ENCODE measurements at regions not wholly inside any gene's neighbourhood (a gene's known extent, or its start where the extent isn't known, plus 50 kb on each side); places are given as distances from the start of the nearest gene placed in this dataset.

DNA sequence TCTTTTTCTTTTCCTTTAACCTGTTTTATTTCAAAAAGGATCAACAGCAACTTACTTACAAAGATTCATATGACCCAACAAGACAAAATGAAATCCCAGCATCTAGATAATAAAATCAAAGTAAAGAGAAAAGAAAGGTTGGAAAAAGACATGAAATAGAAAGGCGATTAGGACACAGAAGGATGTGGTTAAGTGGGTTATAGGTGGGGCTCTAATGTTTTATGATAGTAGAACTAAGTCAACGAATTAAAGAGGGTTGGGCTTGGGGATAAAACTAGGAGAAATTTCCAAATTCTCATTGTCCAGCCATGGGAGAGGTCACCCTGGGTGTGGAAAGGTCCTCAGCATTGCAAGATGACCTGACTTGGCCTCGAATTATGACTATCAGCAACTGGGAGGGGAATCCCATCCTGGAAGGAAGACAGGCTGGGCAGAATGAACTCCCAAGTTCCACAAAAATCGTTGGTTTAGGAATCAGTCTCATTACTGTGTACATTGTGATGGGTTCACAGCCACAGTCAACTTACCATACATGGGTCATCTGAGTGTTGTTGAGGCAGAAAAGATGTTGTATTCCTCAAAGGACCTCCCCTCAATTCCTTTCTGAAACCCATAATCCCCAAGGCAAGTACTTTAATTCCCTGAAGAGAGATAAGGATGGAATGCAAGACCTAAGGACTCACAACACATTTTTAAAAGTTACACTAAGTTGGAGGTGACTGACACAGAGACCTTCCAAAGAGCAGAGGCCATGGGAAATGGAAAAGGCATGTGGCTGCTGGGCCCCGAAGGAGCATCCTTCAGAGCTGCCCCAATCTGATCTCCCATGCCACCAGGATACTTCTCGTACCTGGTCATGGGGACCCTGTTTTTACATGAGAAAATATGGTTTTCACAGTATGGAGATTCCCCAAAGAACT lies 167.6 kb downstream of the UXS1 start:
- Histone ChIP-seq H3K27me3 (ENCODE audit: control insufficient read depth in 1 of 2, insufficient read depth in 2 of 2, low read length in 2 of 2) (no peaks in the 10 kb centered on the region), H3K9me3 (ENCODE audit: control insufficient read depth in 2 of 2, low read length in 2 of 2) (no peaks in the 10 kb centered on the region), H3K36me3 (ENCODE audit: control insufficient read depth in 2 of 2, insufficient read depth in 2 of 2, low read length in 2 of 2) (no peaks in the 10 kb centered on the region), H3K9ac (ENCODE audit: low read length in 2 of 2) (no peak overlapping the region), H3K4me3 (ENCODE audit: low read length in 2 of 2) (no peak overlapping the region), H3K27ac (ENCODE audit: low read length) (no peak overlapping the region), H3K4me1 (ENCODE audit: control insufficient read depth, insufficient read depth, low read length) (peaks cover 43% of the 10 kb centered on the region)

DNA sequence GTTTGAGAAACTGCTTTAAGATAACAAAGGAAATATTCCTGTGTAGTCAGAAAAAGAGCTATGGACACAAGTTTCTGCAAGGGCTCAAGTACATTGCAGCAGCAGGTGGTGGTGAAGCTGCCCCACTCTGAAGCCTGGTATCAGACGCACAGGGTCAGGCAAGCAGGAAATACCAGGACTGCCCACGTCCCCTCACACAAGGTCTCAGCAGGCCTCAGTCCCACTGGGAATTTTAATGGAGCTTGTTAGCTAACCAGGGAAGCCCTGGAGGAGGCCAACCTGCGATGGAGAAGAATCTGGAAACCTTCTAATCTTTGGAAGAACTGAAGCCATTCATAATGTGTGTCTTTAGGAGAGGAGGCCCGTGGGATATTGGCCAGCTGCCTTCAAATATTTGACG lies 168.3 kb downstream of the UXS1 start:
- Histone ChIP-seq H3K4me3 (ENCODE audit: low read length in 2 of 2) (no peak overlapping the region), H3K27me3 (ENCODE audit: control insufficient read depth in 1 of 2, insufficient read depth in 2 of 2, low read length in 2 of 2) (no peaks in the 10 kb centered on the region), H3K36me3 (ENCODE audit: control insufficient read depth in 2 of 2, insufficient read depth in 2 of 2, low read length in 2 of 2) (no peaks in the 10 kb centered on the region), H3K9me3 (ENCODE audit: control insufficient read depth in 2 of 2, low read length in 2 of 2) (no peaks in the 10 kb centered on the region), H3K9ac (ENCODE audit: low read length in 2 of 2) (no peak overlapping the region), H3K27ac (ENCODE audit: low read length) (no peak overlapping the region), H3K4me1 (ENCODE audit: control insufficient read depth, insufficient read depth, low read length) (peaks cover 43% of the 10 kb centered on the region)

DNA sequence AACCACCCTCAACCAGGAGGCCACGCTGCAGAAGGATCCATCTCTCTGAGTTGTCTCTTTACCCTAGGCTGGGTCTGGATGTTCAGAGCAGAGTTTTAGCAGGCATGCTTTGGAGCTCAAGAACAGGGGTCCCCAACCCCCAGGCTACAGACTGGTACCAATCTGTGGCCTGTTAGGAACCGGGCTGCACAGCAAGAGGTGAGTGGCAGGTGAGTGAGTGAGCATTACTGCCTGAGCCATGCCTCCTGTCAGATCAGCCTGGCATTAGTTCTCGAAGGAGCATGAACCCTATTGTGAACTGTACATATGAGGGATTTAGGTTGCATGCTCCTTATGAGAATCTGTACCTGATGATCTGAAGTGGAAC lies 172.5 kb downstream of the UXS1 start:
- Histone ChIP-seq H3K9me3 (ENCODE audit: control insufficient read depth in 2 of 2, low read length in 2 of 2) (no peaks in the 10 kb centered on the region), H3K27me3 (ENCODE audit: control insufficient read depth in 1 of 2, insufficient read depth in 2 of 2, low read length in 2 of 2) (no peaks in the 10 kb centered on the region), H3K4me1 (ENCODE audit: control insufficient read depth, insufficient read depth, low read length) (peaks cover 39% of the 10 kb centered on the region), H3K27ac (ENCODE audit: low read length) (peak overlapping the region; percentile 82), H3K9ac (ENCODE audit: low read length in 2 of 2) (no peak overlapping the region), H3K36me3 (ENCODE audit: control insufficient read depth in 2 of 2, insufficient read depth in 2 of 2, low read length in 2 of 2) (no peaks in the 10 kb centered on the region), H3K4me3 (ENCODE audit: low read length in 2 of 2) (no peak overlapping the region)

DNA sequence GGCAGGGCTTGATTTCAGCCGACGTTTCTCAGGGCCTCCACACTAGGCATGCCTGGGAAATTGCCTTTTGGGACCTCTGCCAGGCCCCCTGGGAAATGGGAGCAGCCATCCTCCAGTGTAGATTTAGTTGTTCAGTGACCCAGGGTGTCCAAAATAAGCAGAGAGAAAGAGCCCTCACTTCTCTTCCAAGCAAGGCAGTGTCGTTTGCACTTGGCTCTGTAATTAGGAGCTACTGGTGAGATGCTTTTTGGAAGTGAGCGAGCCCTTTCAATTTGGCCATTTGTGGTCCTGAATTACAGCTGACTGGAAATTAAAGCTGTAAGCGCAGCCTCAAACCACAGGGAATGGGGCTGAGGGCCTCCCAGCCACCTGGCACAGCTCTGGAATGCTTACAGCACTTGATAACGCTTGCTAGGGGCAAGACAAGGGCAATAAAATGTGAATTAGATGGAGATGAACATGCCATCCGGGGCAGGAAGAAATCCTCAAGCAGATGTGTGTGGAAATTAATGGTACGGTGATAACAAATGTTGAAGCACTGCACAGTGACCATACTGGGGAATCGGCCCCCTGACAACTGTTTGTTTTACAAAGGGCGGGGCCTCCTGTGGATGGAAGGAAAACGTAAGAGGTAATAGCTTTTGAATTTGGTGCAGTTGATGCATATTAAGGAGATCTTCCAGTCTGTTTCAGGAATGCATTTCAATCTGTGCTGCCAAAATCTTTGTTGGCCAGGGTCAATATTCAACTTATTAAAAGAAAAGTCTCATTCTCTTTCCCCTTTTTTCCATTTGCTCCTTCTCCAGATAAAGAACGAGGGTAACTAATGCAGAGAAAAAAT lies 173.1 kb downstream of the UXS1 start:
- peak overlapping the region; percentile 45 to 47 for H3K4me3 ChIP-seq (ENCODE audit: low read length in 2 of 2)
- H3K27ac ChIP-seq (ENCODE audit: low read length) = peak overlapping the region; percentile 82
- H3K36me3 ChIP-seq (ENCODE audit: control insufficient read depth in 2 of 2, insufficient read depth in 2 of 2, low read length in 2 of 2) = no peaks in the 10 kb centered on the region
- peak overlapping the region in 1 of 2 donors; percentile 47 for H3K9ac ChIP-seq (ENCODE audit: low read length in 2 of 2)
- H3K27me3 ChIP-seq (ENCODE audit: control insufficient read depth in 1 of 2, insufficient read depth in 2 of 2, low read length in 2 of 2) = no peaks in the 10 kb centered on the region
- H3K4me1 ChIP-seq (ENCODE audit: control insufficient read depth, insufficient read depth, low read length) = peaks cover 34% of the 10 kb centered on the region
- no peaks in the 10 kb centered on the region for H3K9me3 ChIP-seq (ENCODE audit: control insufficient read depth in 2 of 2, low read length in 2 of 2)

DNA sequence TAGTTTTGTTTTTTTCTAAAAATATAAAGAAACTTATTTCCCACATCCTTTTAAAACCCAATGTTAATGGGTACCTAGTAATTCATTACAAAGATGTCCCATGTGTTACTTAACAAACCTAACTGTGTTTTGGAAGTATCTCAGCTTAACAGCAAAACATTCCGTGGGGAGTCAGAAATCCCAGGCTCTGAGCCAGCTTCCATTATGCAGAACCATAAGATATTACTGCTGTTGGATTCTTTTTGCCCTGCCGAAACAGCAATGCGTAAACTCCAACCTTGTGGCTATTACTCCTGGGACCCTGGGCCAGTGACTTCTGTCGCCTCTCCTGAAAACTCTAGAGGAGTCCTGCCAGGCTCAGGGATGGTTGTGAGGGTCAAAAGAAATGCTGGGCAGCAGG lies 174.1 kb downstream of the UXS1 start:
- H3K9me3 ChIP-seq (ENCODE audit: control insufficient read depth in 2 of 2, low read length in 2 of 2) = no peaks in the 10 kb centered on the region
- peaks cover 27% of the 10 kb centered on the region for H3K4me1 ChIP-seq (ENCODE audit: control insufficient read depth, insufficient read depth, low read length)
- H3K36me3 ChIP-seq (ENCODE audit: control insufficient read depth in 2 of 2, insufficient read depth in 2 of 2, low read length in 2 of 2) = no peaks in the 10 kb centered on the region
- H3K27me3 ChIP-seq (ENCODE audit: control insufficient read depth in 1 of 2, insufficient read depth in 2 of 2, low read length in 2 of 2) = no peaks in the 10 kb centered on the region
- H3K4me3 ChIP-seq (ENCODE audit: low read length in 2 of 2) = peak overlapping the region; percentile 45 to 55
- peak overlapping the region in 1 of 2 donors; percentile 29 for H3K9ac ChIP-seq (ENCODE audit: low read length in 2 of 2)
- peak overlapping the region; percentile 82 for H3K27ac ChIP-seq (ENCODE audit: low read length)

DNA sequence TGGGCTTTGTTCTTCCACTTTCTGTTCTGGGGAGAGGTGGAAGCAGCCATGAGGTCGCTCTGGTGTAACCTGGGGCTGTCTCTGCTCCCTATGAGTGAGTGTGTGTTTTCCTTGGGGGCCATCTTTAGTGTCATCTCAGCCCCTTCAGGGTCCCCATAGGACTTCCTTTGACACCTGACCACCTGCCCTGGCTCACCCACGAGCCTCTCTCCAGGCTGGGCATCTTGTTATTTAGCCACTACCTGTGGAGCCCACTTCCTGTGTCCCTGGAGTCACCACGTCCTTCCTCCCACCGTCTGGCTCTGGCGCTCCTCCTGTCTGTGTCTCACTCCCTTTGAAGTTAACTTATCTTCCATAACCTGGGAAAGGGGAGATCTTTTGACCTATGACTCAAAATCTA lies 176.0 kb downstream of the UXS1 start:
- Histone ChIP-seq H3K9ac (ENCODE audit: low read length in 2 of 2) (no peak overlapping the region), H3K4me3 (ENCODE audit: low read length in 2 of 2) (no peak overlapping the region), H3K27ac (ENCODE audit: low read length) (no peak overlapping the region), H3K9me3 (ENCODE audit: control insufficient read depth in 2 of 2, low read length in 2 of 2) (no peaks in the 10 kb centered on the region), H3K4me1 (ENCODE audit: control insufficient read depth, insufficient read depth, low read length) (peaks cover 27% of the 10 kb centered on the region), H3K27me3 (ENCODE audit: control insufficient read depth in 1 of 2, insufficient read depth in 2 of 2, low read length in 2 of 2) (no peaks in the 10 kb centered on the region), H3K36me3 (ENCODE audit: control insufficient read depth in 2 of 2, insufficient read depth in 2 of 2, low read length in 2 of 2) (no peaks in the 10 kb centered on the region)

DNA sequence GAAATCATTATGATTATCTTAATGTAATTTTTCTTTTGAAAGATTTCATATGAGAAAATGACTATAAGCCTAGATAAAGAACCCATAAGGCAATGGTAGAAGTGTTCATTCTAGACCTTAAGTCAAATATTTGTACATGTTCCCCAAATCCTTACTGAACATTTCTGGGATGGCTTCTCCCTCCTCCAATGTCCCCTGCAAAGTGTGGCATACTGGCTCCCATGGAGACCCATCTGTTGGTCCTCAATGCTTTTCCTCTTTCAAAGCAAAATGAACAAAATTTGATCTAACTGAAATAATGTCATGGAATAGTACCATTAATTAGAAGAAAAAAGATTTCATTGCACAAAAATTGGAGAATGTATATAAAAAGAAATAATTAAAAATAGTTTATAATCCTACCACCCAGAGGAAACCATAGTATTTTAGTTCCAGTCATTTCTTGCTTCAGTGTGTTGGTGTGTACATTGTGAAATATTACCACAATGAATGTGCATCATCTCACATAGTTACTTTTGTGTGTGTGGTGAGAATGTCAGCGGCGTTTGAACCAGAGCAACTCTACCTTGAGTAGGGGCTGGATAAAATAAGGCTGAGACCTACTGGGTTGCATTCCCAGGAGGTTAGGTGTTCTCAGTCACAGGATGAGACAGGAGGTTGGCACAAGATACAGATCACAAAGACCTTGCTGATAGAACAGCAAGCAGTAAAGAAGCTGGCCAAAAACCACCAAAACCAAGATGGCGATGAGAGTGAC lies 181.3 kb downstream of the UXS1 start:
- H3K4me1 ChIP-seq (ENCODE audit: control insufficient read depth, insufficient read depth, low read length) = no peaks in the 10 kb centered on the region
- no peaks in the 10 kb centered on the region for H3K27me3 ChIP-seq (ENCODE audit: control insufficient read depth in 1 of 2, insufficient read depth in 2 of 2, low read length in 2 of 2)
- H3K36me3 ChIP-seq (ENCODE audit: control insufficient read depth in 2 of 2, insufficient read depth in 2 of 2, low read length in 2 of 2) = no peaks in the 10 kb centered on the region
- no peaks in the 10 kb centered on the region for H3K9me3 ChIP-seq (ENCODE audit: control insufficient read depth in 2 of 2, low read length in 2 of 2)
- H3K9ac ChIP-seq (ENCODE audit: low read length in 2 of 2) = no peak overlapping the region
- H3K27ac ChIP-seq (ENCODE audit: low read length) = no peak overlapping the region
- no peak overlapping the region for H3K4me3 ChIP-seq (ENCODE audit: low read length in 2 of 2)

DNA sequence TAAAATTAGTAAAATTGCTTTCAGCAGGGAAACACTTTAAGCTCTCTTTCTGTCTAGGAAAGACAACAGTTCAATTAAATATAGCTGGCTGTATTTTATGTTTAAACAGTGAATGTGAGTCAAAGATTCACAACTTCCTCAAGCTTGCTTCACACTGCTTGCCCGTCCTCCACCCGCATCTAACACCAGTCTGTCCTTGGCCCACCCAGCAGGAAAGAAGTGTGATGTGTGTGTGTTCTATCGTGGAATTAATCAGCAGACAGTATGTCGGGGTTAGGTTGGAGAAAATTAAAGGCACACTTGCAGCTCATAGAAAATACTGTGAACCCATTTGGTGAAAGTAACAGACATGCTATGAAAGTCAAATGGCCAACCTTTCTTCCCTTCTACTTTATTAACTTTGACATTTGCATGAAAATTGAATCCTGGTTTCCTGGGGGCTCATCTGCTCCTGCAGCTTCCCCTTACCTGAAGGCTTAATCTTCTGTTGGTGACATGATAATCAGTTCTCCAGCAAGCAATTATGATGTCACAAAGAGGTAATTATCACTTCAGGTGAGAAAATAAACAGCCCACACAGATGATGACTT lies 182.0 kb downstream of the UXS1 start:
- H3K9me3 ChIP-seq (ENCODE audit: control insufficient read depth in 2 of 2, low read length in 2 of 2) = no peaks in the 10 kb centered on the region
- H3K36me3 ChIP-seq (ENCODE audit: control insufficient read depth in 2 of 2, insufficient read depth in 2 of 2, low read length in 2 of 2) = no peaks in the 10 kb centered on the region
- H3K27ac ChIP-seq (ENCODE audit: low read length) = no peak overlapping the region
- H3K27me3 ChIP-seq (ENCODE audit: control insufficient read depth in 1 of 2, insufficient read depth in 2 of 2, low read length in 2 of 2) = no peaks in the 10 kb centered on the region
- no peaks in the 10 kb centered on the region for H3K4me1 ChIP-seq (ENCODE audit: control insufficient read depth, insufficient read depth, low read length)
- no peak overlapping the region for H3K4me3 ChIP-seq (ENCODE audit: low read length in 2 of 2)
- H3K9ac ChIP-seq (ENCODE audit: low read length in 2 of 2) = no peak overlapping the region

DNA sequence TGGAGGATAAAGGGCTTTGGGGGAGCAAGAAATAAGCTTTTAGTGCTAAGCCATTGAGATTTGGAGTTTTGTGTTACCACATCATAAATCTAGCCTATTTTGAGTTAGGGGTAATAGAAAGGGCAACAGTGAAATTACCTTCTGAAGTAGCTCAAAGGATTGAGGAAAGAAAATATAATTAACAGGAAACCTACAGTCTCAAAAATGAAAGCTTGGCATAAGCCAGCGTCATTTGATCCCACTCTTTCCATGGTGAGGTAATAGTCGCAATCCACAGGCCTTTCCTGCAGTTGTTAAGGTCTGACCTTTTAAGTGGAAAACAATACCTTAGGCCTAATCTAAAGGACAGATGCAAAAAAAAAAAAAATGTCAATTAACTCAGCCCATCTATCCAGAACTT lies 182.7 kb downstream of the UXS1 start:
- H3K27me3 ChIP-seq (ENCODE audit: control insufficient read depth in 1 of 2, insufficient read depth in 2 of 2, low read length in 2 of 2) = no peaks in the 10 kb centered on the region
- H3K4me3 ChIP-seq (ENCODE audit: low read length in 2 of 2) = no peak overlapping the region
- H3K4me1 ChIP-seq (ENCODE audit: control insufficient read depth, insufficient read depth, low read length) = no peaks in the 10 kb centered on the region
- no peaks in the 10 kb centered on the region for H3K36me3 ChIP-seq (ENCODE audit: control insufficient read depth in 2 of 2, insufficient read depth in 2 of 2, low read length in 2 of 2)
- no peak overlapping the region for H3K27ac ChIP-seq (ENCODE audit: low read length)
- no peak overlapping the region for H3K9ac ChIP-seq (ENCODE audit: low read length in 2 of 2)
- no peaks in the 10 kb centered on the region for H3K9me3 ChIP-seq (ENCODE audit: control insufficient read depth in 2 of 2, low read length in 2 of 2)

DNA sequence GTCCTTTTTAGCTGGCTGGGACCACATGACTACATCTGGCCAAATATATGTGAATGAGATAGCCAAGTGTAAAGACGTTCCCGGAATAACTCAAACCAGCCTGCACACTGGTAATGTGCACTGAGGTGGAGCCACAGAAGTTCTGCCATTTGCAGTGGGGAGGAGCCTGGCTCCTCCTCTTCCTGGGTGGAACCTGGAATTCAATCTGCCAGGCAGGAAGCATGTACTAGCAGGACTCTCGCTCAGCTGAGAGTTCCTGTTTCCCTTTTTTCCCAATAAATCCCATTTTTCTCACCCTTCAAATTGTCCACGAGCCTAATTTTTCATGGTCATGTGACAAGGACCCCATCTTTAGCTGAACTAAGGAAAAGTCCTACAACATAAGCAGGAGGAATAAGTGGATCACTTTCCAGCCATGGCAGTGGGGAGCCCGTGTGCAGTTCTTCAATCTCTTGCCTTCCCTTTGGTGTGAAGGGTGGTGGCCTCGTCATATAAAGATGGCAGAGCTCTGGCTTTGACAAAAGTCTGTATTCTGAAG lies 183.2 kb downstream of the UXS1 start:
- no peak overlapping the region for H3K27ac ChIP-seq (ENCODE audit: low read length)
- no peaks in the 10 kb centered on the region for H3K36me3 ChIP-seq (ENCODE audit: control insufficient read depth in 2 of 2, insufficient read depth in 2 of 2, low read length in 2 of 2)
- H3K9ac ChIP-seq (ENCODE audit: low read length in 2 of 2) = no peak overlapping the region
- H3K27me3 ChIP-seq (ENCODE audit: control insufficient read depth in 1 of 2, insufficient read depth in 2 of 2, low read length in 2 of 2) = no peaks in the 10 kb centered on the region
- no peak overlapping the region for H3K4me3 ChIP-seq (ENCODE audit: low read length in 2 of 2)
- peaks cover under 1% of the 10 kb centered on the region in 2 donors for H3K9me3 ChIP-seq (ENCODE audit: control insufficient read depth in 2 of 2, low read length in 2 of 2)
- no peaks in the 10 kb centered on the region for H3K4me1 ChIP-seq (ENCODE audit: control insufficient read depth, insufficient read depth, low read length)

All from stomach smooth muscle (tissue), 2 donors.